K562 (cell line): ENCODE measurements at regions not wholly inside any gene's neighbourhood (a gene's known extent, or its start where the extent isn't known, plus 50 kb on each side); places are given as distances from the start of the nearest gene placed in this dataset.

ENCODE experiments used
- ATAC-seq: fragments of 200-7000 bp; cut with Tn5 transposase; 3 replicates; pipeline ENCODE4 v1.9.1; 2020; ENCODE audit warnings: moderate library complexity
- BruUV-seq: library from RNA; stranded (reverse); fragments of 400-500 nt; replicated peaks from 2 replicates; lab custom pipeline; 2021; lab: Mats Ljungman, UMichigan
- CTCF ChIA-PET: fragments of 300-600 bp; formaldehyde crosslinking; extraction: SDS; loops from one replicate; lab custom pipeline; 2021; ENCODE audit warnings: low intra/inter-chr PET ratio; lab: Yijun Ruan, JAX
- POLR2A ChIA-PET: fragments of 300-600, 350-650 bp; sonication (Branson Sonifier 250); formaldehyde crosslinking; extraction: SDS; loops from one replicate; lab custom pipeline; 2021; ENCODE audit warnings: antibody characterized with exemption, inconsistent platforms; lab: Yijun Ruan, JAX
- DNase-seq, 4 experiments: peaks; one replicate each; pipeline versions ENCODE4 v3.0.0 to v3.0.0-alpha.2; 2011 to 2018; ENCODE audit warnings: low spot score in 3 of 4, mixed read lengths in 3 of 4; ENCODE audit errors: extremely low read depth in 1 of 4
- FAIRE-seq: peaks from 2 replicates; lab custom pipeline; 2011; peaks lifted over from hg19 to GRCh38; lab: Jason Lieb, UNC
- H2AFZ ChIP-seq: 2 replicates; pipeline ENCODE4 v1.6.0; 2011; ENCODE audit warnings: low read depth, low read length, control low read depth, inconsistent platforms
- H3K27ac ChIP-seq: fragments of 200-600 bp; 3 replicates; pipeline ENCODE4 v1.8.0; 2011; ENCODE audit warnings: low read depth, mild to moderate bottlenecking, control low read depth, inconsistent platforms, low read length, moderate library complexity, mixed read lengths; ENCODE audit errors: extremely low read depth
- H3K27me3 ChIP-seq, 2 experiments: fragments of 300-600 bp in 1 of 2; 2 replicates in 1 of 2; 3 replicates in 1 of 2; pipeline versions ENCODE4 v1.6.0 to v1.8.0; 2011; ENCODE audit warnings: inconsistent platforms in 2 of 2, low read length in 2 of 2, mild to moderate bottlenecking in 1 of 2, mixed read lengths in 1 of 2, moderate library complexity in 1 of 2; ENCODE audit not compliant: control insufficient read depth in 2 of 2, insufficient read depth in 2 of 2
- H3K36me3 ChIP-seq: fragments of 300-600 bp; 3 replicates; pipeline ENCODE4 v1.8.0; 2011; ENCODE audit warnings: mild to moderate bottlenecking, low read length, inconsistent platforms; ENCODE audit not compliant: control insufficient read depth, insufficient read depth
- H3K4me1 ChIP-seq, 2 experiments: fragments of 200-600 bp in 1 of 2; replicated peaks in 1 of 2; 2 replicates in 1 of 2; 3 replicates in 1 of 2; pipeline versions ENCODE4 v1.5.1 to v1.8.0; 2011; ENCODE audit warnings: inconsistent platforms in 2 of 2, low read length in 2 of 2, mild to moderate bottlenecking in 1 of 2, mixed read lengths in 1 of 2, moderate library complexity in 1 of 2; ENCODE audit not compliant: control insufficient read depth in 2 of 2, insufficient read depth in 2 of 2
- H3K4me2 ChIP-seq: 2 replicates; pipeline ENCODE4 v1.6.1; 2011; ENCODE audit warnings: low read length, control low read depth, inconsistent platforms, mixed read lengths; ENCODE audit not compliant: insufficient read depth
- H3K4me3 ChIP-seq: fragments of 200-600 bp; sonication (generic), shearing (Covaris generic); 2 replicates; pipeline ENCODE4 v1.5.1; 2016; ENCODE audit warnings: control low read depth, inconsistent platforms
- H3K79me2 ChIP-seq: fragments of 200-600 bp; 3 replicates; pipeline ENCODE4 v1.8.0; 2011; ENCODE audit warnings: low read length, inconsistent platforms; ENCODE audit not compliant: control insufficient read depth, insufficient read depth
- H3K9ac ChIP-seq, 2 experiments: 2 replicates each; pipeline versions ENCODE4 v1.6.0 to v1.6.1; 2011; ENCODE audit warnings: low read depth in 2 of 2, low read length in 2 of 2, control low read depth in 1 of 2, inconsistent platforms in 1 of 2, mild to moderate bottlenecking in 1 of 2, mixed read lengths in 1 of 2; ENCODE audit not compliant: insufficient read depth in 1 of 2
- H3K9me1 ChIP-seq: one replicate; pipeline ENCODE4 v1.6.0; 2011; ENCODE audit warnings: inconsistent platforms, mild to moderate bottlenecking, low read length, moderate library complexity; ENCODE audit not compliant: control insufficient read depth, insufficient read depth
- H3K9me3 ChIP-seq: replicated peaks from 2 replicates; pipeline ENCODE4 v1.5.1; 2011; ENCODE audit warnings: low read depth, low read length, inconsistent platforms; ENCODE audit not compliant: control insufficient read depth, insufficient read depth
- H4K20me1 ChIP-seq: replicated peaks from 2 replicates; pipeline ENCODE4 v1.6.1; 2011; ENCODE audit warnings: low read length, inconsistent platforms, mixed read lengths; ENCODE audit not compliant: control insufficient read depth, insufficient read depth
- BRF1 ChIP-seq: IDR thresholded peaks from 3 replicates; pipeline ENCODE4 v1.6.1; 2011; ENCODE audit warnings: borderline replicate concordance, mild to moderate bottlenecking; ENCODE audit not compliant: insufficient read length; ENCODE audit errors: extremely low read depth
- GTF2A2 ChIP-seq: IDR thresholded peaks from 2 replicates; pipeline ENCODE4 v1.6.1; 2016; ENCODE audit warnings: mild to moderate bottlenecking, missing genetic modification characterization, missing compliant biosample characterization
- ILK ChIP-seq: fragments of 450-650 bp; IDR thresholded peaks from 2 replicates; pipeline ENCODE4 v1.6.1; 2016; ENCODE audit warnings: missing genetic modification characterization, low read depth, mild to moderate bottlenecking, missing compliant biosample characterization, moderate library complexity, borderline replicate concordance
- MTA2 ChIP-seq: fragments of 450-650 bp; IDR thresholded peaks from 2 replicates; pipeline ENCODE4 v1.6.1; 2016; ENCODE audit warnings: low read depth
- PRPF4 ChIP-seq: fragments of 200-400 bp; formaldehyde crosslinking; IDR thresholded peaks from one replicate; pipeline ENCODE4 v1.6.1; 2017; ENCODE audit warnings: low read length, low read depth, mild to moderate bottlenecking; ENCODE audit not compliant: insufficient read depth, poor library complexity, severe bottlenecking
- SIX5 ChIP-seq, 2 experiments: IDR thresholded peaks; 2 replicates each; pipeline ENCODE4 v1.6.1; 2011; ENCODE audit warnings: low read length in 2 of 2, borderline replicate concordance in 1 of 2, low read depth in 1 of 2, mild to moderate bottlenecking in 1 of 2, moderate library complexity in 1 of 2; ENCODE audit not compliant: insufficient read depth in 1 of 2
- ZNF445 ChIP-seq: fragments of 250-450 bp; sonication (Bioruptor Pico); IDR thresholded peaks from 2 replicates; pipeline ENCODE4 v1.4.0; 2020; ENCODE audit warnings: low read depth, mild to moderate bottlenecking, moderate library complexity
- ZNF511 ChIP-seq: sonication (generic); formaldehyde crosslinking; IDR thresholded peaks from 2 replicates; pipeline ENCODE4 v1.8.0; 2022; ENCODE audit warnings: mild to moderate bottlenecking, missing genetic modification reagents
- WGBS: fragments of 100-300 bp; shearing (Covaris generic); methylation state at CpG from one replicate; pipeline ENCODE4 v1.1.6; 2016; ENCODE audit warnings: low coverage, mixed read lengths; ENCODE audit not compliant: insufficient coverage; ENCODE audit errors: missing lambda C conversion rate; 5-methylcytosine and 5-hydroxymethylcytosine counted together
- in situ Hi-C: fragments of 300-500 bp; cut with MboI; formaldehyde crosslinking; loops from 4 replicates; pipeline ENCODE4 v1.15.0; 2018; ENCODE audit warnings: inconsistent platforms, mixed read lengths
- intact Hi-C: fragments of 100-400 bp; cut with micrococcal nuclease; formaldehyde crosslinking; loops from 2 replicates; pipeline ENCODE4 v1.14.2; 2022
- TF ChIP-seq, protein P1 (sequence below): fragments of 250-450 bp; sonication (Bioruptor Pico); IDR thresholded peaks from 2 replicates; pipeline ENCODE4 v1.5.1; 2021; ENCODE audit warnings: mild to moderate bottlenecking

DNA sequence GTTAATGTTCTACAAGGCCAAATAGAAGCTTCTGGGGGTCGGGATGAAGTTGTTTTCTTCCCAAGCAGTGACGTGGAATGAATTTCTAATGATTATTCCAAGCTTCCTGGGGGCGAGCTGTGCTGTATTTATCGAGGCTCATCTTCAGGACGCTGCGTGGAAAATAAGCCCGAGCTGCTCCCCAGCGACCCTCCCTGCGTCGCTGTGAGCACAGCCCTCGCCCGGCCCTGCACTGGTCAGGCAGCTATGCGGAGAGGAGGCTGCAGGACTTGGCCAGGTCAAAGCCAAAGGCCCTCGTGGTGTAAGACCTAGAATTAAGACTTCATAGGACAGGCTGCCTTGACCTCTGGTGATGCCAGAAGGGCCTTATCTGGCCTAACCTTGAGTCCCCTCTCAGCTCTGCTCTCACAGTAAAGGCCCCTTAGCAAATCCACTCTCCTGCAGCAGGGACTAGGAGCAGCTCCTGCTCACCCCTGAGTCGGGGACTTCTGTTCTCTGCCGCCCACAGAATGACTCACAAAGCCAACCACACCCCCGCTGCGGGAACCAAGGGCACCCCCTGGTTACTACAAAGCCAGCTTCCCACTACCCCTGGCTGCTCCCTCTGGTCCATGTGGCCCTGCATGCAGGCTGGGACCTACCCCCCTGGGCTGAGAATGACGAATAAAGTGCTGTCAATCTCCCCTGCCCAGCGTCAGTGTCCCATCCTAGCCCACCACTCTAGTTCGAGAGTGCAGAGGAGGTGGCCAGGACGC, 501.6 kb downstream of the TCERG1L start:
- FAIRE-seq, result no peak
- WGBS, result 0% methylated on average over 16 of the region's 22 CpGs
- H2AFZ ChIP-seq, result no peak overlapping the region
- no peaks in the 10 kb centered on the region for H4K20me1 ChIP-seq
- TF ChIP-seq ZNF511 (CRISPR knock-in tag) (no peak), PRPF4 (no peak), ILK (tag) (no peak), ZNF445 (CRISPR knock-in tag) (no peak), BRF1 (no peak), GTF2A2 (tag) (no peak), MTA2 (no peak), SIX5 (IDR thresholded peaks at IDR 0.05; ENCODE audit: borderline replicate concordance in 1 of 2, insufficient read depth in 1 of 2, low read depth in 1 of 2, low read length in 2 of 2) (no peak)
- TF ChIP-seq, protein P1, sequence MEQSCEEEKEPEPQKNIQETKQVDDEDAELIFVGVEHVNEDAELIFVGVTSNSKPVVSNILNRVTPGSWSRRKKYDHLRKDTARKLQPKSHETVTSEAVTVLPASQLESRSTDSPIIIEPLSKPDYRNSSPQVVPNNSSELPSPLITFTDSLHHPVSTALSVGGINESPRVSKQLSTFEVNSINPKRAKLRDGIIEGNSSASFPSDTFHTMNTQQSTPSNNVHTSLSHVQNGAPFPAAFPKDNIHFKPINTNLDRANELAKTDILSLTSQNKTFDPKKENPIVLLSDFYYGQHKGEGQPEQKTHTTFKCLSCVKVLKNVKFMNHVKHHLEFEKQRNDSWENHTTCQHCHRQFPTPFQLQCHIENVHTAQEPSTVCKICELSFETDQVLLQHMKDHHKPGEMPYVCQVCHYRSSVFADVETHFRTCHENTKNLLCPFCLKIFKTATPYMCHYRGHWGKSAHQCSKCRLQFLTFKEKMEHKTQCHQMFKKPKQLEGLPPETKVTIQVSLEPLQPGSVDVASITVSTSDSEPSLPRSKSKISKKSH (CRISPR knock-in tag), result no peak
- TF ChIP-seq, all 486 proteins: peak for 0
- Histone ChIP-seq H3K9ac (no peak overlapping the region), H3K4me2 (no peak overlapping the region), H3K79me2 (no peaks in the 10 kb centered on the region), H3K9me3 (no peaks in the 10 kb centered on the region), H3K4me3 (no peak overlapping the region), H3K9me1 (no peaks in the 10 kb centered on the region), H3K4me1 (no peaks in the 10 kb centered on the region), H3K27me3 (peaks cover 0 to 8% of the 10 kb centered on the region in 2 experiments; a peak in 1 of 5 replicates), H3K36me3 (no peaks in the 10 kb centered on the region), H3K27ac (no peak overlapping the region)
- no TSS peak for BruUV-seq
- no peak for ATAC-seq
- ChIA-PET CTCF (no interaction called here), POLR2A (interaction anchor here (0.5 kb wide), 1 partner anchor 1382 kb away, joined by 4 read pairs; no protein-coding TSS in a partner anchor)
- intact Hi-C loops, result no loop called here
- DNase-seq, result no peak
- in situ Hi-C loops, result no loop called here
